RWPE1 (cell line): ENCODE measurements at regions not wholly inside any gene's neighbourhood (a gene's known extent, or its start where the extent isn't known, plus 50 kb on each side); places are given as distances from the start of the nearest gene placed in this dataset.

Experiments
- CTCF ChIA-PET: fragments of 350-600 bp; sonication (Branson Sonifier 250); formaldehyde crosslinking; extraction: SDS; loops from one replicate; lab custom pipeline; 2021; lab: Yijun Ruan, JAX
- POLR2A ChIA-PET: fragments of 400-600 bp; formaldehyde crosslinking; extraction: SDS; loops from one replicate; lab custom pipeline; 2020; ENCODE audit warnings: antibody characterized with exemption; ENCODE audit not compliant: low non-redundant PET; lab: Yijun Ruan, JAX
- DNase-seq: peaks from one replicate; pipeline ENCODE4 v3.0.0; 2012; ENCODE audit warnings: low spot score
- H3K27ac ChIP-seq: fragments of 450-650 bp; 2 replicates; pipeline ENCODE4 v1.5.1; 2017
- TF ChIP-seq, protein P1 (sequence below): fragments of 450-650 bp; conservative IDR thresholded peaks from 2 replicates; pipeline ENCODE4 v1.5.1; 2017; ENCODE audit warnings: low read depth, mild to moderate bottlenecking

DNA sequence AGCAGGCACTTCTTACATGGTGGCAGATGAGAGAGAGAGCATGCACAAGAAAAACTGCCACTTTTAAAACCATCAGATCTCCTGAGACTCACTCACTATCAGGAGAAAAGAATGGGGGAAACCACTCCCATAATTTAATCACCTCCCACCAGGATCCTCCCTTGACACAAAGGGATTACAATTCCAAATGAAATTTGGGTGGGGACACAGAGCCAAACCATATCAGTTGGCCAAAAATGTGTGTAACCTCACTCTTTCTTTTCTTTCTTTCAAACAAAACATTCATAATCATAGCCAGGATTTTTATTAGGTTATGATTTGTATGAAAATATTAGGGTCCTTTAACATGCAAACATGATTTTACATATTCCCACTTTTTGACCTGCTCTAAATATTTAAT is 222.1 kb downstream of the PCDH18 start:
- ChIA-PET POLR2A (no interaction called here), CTCF (no interaction called here)
- TF ChIP-seq, protein P1, sequence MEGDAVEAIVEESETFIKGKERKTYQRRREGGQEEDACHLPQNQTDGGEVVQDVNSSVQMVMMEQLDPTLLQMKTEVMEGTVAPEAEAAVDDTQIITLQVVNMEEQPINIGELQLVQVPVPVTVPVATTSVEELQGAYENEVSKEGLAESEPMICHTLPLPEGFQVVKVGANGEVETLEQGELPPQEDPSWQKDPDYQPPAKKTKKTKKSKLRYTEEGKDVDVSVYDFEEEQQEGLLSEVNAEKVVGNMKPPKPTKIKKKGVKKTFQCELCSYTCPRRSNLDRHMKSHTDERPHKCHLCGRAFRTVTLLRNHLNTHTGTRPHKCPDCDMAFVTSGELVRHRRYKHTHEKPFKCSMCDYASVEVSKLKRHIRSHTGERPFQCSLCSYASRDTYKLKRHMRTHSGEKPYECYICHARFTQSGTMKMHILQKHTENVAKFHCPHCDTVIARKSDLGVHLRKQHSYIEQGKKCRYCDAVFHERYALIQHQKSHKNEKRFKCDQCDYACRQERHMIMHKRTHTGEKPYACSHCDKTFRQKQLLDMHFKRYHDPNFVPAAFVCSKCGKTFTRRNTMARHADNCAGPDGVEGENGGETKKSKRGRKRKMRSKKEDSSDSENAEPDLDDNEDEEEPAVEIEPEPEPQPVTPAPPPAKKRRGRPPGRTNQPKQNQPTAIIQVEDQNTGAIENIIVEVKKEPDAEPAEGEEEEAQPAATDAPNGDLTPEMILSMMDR: no peak
- H3K27ac ChIP-seq: no peak overlapping the region
- no peak for DNase-seq

DNA sequence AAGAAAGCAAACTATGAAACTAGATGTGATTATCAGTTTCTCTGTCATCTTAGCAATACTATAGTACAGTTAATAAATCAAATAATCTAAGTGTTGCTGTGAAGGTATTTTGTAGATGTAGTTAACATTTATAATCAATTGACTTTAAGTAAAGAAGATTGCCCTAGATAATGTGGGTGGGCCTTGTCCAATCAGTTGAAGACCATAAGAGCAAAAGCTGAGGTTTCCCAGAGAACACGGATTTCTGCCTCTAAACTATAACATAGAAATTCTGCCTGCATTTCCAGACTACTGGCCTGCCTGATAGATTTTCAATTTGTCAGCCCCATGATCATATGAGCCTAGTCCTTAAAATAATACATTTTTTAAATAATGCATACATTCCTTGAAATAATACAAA is 222.9 kb downstream of the PCDH18 start:
- ChIA-PET CTCF (interaction anchor here (0.5 kb wide), 1 partner anchor 195 kb away, joined by 3 read pairs; no protein-coding TSS in a partner anchor), POLR2A (no interaction called here)
- no peak overlapping the region for H3K27ac ChIP-seq
- TF ChIP-seq, protein P1: no peak
- DNase-seq: no peak

DNA sequence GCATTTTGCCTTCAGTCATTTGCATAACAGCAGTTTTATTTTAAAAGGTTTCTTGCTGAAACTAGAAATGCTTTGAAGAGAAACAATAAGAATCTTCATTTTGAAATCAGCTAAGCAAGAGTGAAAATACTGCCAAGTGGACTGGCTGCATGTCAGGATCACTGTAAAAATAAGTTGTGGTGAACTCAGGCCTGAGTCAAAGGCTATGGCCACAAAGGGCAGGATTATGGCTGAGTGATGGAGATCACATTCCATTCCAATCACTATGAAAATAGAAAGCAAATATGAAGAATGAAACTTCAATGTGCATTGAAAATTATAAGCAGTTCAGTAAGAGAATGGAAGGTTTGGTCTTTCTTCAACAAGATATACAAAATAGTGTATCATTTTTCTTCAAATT is 224.5 kb downstream of the PCDH18 start:
- ChIA-PET POLR2A (no interaction called here), CTCF (no interaction called here)
- no peak for DNase-seq
- TF ChIP-seq, protein P1: no peak
- H3K27ac ChIP-seq: no peak overlapping the region

DNA sequence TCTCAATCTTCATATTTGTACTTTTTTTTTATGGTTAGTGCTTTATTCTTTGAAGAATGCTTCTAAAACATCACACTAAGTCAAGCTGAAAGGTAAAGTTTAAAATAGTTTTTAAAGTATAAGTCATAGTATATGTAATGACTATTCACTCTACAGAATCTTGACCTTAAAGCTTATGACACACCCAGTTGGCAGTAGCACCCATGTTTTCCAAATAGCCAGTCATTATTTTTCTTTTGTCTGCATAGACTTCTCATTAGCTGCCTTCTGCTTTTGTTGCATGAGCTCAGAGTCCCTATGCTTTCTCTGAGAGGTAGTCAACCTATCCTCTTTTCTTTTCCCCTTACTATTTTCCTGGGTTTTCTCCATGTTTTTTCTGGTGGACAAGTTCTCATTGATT is 231.5 kb downstream of the PCDH18 start:
- CTCF ChIA-PET: no interaction called here
- no peak for DNase-seq
- H3K27ac ChIP-seq: no peak overlapping the region
- TF ChIP-seq, protein P1: no peak
- POLR2A ChIA-PET: no interaction called here

DNA sequence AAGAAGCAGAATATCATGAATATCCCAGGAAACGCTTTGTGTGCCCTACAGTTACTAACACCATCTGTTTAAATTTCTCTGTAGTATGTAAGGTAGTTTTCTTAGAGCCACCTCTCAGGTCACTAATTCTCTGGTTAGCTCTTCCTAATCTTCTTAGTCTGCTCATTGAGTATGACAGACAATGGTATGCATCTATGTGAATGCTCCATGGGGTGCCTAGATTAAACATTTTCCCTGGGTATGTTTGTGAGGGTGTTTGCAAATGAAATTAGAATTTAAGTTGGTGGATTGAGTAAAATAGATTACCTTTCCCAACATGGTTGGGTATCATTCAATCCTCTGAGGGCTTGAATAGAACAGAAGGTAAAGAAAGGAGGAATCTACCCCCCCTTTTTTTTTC is 233.0 kb downstream of the PCDH18 start:
- TF ChIP-seq, protein P1: no peak
- CTCF ChIA-PET: no interaction called here
- POLR2A ChIA-PET: no interaction called here
- DNase-seq: no peak
- H3K27ac ChIP-seq: no peak overlapping the region

DNA sequence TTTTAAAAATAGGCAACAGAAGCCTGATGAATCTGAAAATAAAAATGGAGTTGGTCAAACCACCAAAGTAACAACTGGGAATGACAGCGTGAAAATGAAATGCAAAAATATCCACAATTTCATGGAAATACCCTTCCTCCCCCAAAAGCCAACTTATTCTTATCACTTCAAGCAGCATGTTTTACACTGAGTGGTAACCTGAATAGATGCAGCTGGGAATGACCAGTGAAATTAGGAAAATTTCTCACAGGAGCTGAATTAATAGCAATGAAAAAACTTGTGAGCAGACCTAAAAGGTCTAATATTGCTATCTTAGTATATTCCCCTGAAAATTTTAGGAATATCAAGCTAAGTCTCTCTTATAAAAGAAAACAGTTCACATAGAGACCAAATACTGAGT is 239.0 kb downstream of the PCDH18 start:
- POLR2A ChIA-PET: no interaction called here
- H3K27ac ChIP-seq: no peak overlapping the region
- TF ChIP-seq, protein P1: no peak
- no peak for DNase-seq
- CTCF ChIA-PET: no interaction called here

DNA sequence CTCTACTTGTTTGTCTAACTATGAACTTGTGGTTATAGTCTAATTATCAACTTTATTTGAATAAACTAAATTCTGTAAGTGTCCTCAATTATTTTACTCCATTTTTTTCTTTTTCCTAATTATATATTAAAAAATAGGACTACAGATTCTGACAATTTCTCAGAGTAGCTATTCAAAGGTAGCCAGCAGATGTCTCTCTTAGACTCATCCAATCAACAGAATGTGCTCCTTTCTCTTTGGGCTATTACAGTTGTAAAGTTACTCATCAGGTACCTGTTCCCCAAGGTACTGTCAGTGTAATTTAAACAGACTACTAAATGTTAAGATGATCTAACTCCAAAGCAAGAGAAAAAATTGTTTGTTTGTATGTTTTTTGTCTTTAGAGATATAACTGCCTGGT is 248.6 kb downstream of the PCDH18 start:
- no peak overlapping the region for H3K27ac ChIP-seq
- DNase-seq: peak; percentile 5
- TF ChIP-seq, protein P1: peak; percentile 21; the same call in 1 of the 2 replicates
- CTCF ChIA-PET: no interaction called here
- POLR2A ChIA-PET: no interaction called here
